RWPE1 (cell line): ENCODE measurements at regions not wholly inside any gene's neighbourhood (a gene's known extent, or its start where the extent isn't known, plus 50 kb on each side); places are given as distances from the start of the nearest gene placed in this dataset.

Experiments
- CTCF ChIA-PET: fragments of 350-600 bp; sonication (Branson Sonifier 250); formaldehyde crosslinking; extraction: SDS; loops from one replicate; lab custom pipeline; 2021; lab: Yijun Ruan, JAX
- POLR2A ChIA-PET: fragments of 400-600 bp; formaldehyde crosslinking; extraction: SDS; loops from one replicate; lab custom pipeline; 2020; ENCODE audit warnings: antibody characterized with exemption; ENCODE audit not compliant: low non-redundant PET; lab: Yijun Ruan, JAX
- DNase-seq: peaks from one replicate; pipeline ENCODE4 v3.0.0; 2012; ENCODE audit warnings: low spot score
- H3K27ac ChIP-seq: fragments of 450-650 bp; 2 replicates; pipeline ENCODE4 v1.5.1; 2017
- TF ChIP-seq, protein P1 (sequence below): fragments of 450-650 bp; conservative IDR thresholded peaks from 2 replicates; pipeline ENCODE4 v1.5.1; 2017; ENCODE audit warnings: low read depth, mild to moderate bottlenecking

DNA sequence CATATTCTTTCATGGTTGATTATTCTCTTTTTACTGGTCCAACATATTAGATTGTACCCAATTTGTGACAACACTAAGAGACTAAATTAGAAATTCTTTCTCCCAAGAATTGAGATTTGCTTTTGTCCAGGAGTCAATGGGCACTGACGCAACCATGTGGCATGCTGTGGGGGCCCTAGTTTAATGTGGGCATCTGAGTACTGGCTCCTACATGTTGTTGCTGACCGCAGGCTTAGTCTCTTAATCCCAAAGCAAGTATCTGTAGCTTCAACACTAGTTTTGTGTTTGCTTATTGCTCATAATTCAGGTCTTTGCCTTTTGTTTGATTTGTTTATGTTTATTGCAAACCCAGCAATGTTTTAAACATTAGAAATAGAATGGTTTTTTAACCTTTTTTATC lies 263.4 kb upstream of the NDST4 start:
- DNase-seq: no peak
- TF ChIP-seq, protein P1, sequence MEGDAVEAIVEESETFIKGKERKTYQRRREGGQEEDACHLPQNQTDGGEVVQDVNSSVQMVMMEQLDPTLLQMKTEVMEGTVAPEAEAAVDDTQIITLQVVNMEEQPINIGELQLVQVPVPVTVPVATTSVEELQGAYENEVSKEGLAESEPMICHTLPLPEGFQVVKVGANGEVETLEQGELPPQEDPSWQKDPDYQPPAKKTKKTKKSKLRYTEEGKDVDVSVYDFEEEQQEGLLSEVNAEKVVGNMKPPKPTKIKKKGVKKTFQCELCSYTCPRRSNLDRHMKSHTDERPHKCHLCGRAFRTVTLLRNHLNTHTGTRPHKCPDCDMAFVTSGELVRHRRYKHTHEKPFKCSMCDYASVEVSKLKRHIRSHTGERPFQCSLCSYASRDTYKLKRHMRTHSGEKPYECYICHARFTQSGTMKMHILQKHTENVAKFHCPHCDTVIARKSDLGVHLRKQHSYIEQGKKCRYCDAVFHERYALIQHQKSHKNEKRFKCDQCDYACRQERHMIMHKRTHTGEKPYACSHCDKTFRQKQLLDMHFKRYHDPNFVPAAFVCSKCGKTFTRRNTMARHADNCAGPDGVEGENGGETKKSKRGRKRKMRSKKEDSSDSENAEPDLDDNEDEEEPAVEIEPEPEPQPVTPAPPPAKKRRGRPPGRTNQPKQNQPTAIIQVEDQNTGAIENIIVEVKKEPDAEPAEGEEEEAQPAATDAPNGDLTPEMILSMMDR: no peak
- no peak overlapping the region for H3K27ac ChIP-seq
- ChIA-PET CTCF (interaction anchor here (0.7 kb wide), 1 partner anchor 164 kb away, joined by 3 read pairs; no protein-coding TSS in a partner anchor), POLR2A (no interaction called here)

DNA sequence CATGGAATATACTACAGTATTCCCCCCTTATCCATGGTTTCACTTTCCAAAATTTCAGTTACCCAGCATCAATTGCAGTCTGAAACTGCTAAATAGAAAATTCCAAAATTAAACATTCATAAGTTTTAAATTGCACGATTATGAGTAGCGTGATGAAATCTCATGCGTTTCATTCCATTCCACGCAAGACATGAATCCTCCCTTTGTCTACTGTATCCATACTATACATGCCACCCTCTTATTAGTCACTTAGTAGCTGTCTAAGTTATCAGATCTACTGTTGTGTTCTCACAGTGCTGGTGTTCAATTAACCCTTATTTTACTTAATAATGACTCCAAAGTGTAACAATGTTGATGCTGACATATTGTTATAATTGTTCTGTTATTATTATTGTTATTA lies 261.2 kb upstream of the NDST4 start:
- CTCF ChIA-PET: no interaction called here

DNA sequence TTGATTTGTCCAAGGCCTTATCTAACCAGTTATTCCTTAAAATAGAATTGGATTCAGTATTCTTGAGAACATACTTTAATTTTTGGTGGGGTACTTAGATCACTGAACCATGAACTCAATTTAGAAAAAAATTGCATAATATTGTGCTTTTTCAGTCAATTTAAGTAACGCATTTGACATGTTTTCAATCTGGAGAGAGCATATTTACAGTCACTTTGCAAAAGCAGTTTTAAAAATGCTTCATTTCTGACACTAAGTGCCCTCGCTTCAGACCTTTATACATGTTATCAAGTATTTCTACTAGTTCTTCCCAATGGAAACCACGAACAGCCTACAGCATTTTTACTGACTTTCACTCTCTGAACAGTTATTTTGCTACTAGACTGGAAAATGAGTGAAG lies 257.1 kb upstream of the NDST4 start:
- no peak for DNase-seq
- TF ChIP-seq, protein P1: no peak
- POLR2A ChIA-PET: no interaction called here
- no peak overlapping the region for H3K27ac ChIP-seq
- CTCF ChIA-PET: no interaction called here

More for the DNA sequence above, 261.2 kb upstream of the NDST4 start:
- DNase-seq: no peak
- no peak overlapping the region for H3K27ac ChIP-seq
- TF ChIP-seq, protein P1: no peak
- POLR2A ChIA-PET: no interaction called here

DNA sequence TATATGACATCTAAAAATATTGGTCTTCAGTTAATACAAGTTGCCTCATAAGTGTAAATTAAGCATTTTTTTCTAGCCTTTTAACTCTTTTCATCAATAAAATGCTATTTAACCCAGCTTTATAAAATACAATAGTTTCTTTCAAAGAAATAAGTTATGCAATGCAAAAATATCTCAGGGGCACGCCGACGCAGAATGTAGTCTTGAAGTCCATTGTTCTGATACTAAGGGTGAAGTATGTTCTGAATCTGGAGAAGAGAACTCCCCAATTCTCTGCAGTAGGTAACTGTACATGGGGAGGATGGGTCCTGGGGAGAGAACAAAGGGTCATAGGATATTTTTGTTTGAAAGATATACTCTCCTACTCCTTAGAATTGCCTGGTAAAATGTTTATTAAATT lies 256.6 kb upstream of the NDST4 start:
- ChIA-PET POLR2A (no interaction called here), CTCF (no interaction called here)
- no peak for DNase-seq
- no peak overlapping the region for H3K27ac ChIP-seq
- TF ChIP-seq, protein P1: no peak

DNA sequence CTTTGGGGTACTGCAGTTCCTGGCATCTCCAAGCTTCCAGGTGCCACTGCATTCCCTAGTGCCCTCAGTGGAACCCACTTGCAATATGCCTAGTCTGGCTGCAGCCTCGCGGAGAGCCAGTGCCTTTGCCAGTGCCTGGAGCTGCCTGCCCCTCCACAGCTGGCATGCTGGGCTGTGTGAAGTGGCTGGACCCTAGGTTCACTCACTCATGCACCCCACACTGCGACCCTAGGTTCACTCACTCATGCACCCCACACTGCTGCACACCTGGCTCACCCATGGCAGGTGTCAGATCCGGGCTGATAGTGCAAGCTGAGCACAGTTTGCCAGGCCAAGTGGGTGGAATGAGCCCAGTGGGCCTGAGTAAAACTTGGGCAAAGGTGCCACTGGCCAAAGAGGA lies 253.0 kb upstream of the NDST4 start:
- no peak overlapping the region for H3K27ac ChIP-seq
- DNase-seq: no peak
- ChIA-PET CTCF (interaction anchor here (0.6 kb wide), 1 partner anchor 27 kb away, joined by 4 read pairs; no protein-coding TSS in a partner anchor), POLR2A (no interaction called here)
- TF ChIP-seq, protein P1: no peak

DNA sequence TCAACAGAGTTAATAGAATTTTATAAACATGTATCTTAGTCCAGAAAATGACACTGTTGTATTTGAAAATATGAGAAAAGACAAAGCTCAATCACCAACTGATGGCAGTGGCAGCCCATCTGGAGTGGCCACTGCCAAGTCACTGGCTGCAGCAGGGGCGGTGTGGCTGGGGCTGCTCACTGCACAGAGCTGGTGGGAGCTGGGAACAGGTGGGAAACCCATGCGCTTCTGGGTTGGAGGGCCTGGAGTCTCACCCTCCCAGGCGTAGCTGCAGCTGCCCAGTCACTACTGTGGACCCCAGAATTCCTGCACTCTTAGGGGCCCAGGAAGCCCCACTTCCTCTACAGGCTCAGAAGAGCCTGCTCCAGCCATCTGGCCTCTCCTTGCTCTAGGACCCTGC lies 251.8 kb upstream of the NDST4 start:
- POLR2A ChIA-PET: no interaction called here
- CTCF ChIA-PET: no interaction called here
- H3K27ac ChIP-seq: no peak overlapping the region
- TF ChIP-seq, protein P1: no peak
- DNase-seq: no peak
